ENCODE measurements at regions not wholly inside any gene's neighbourhood (a gene's known extent, or its start where the extent isn't known, plus 50 kb on each side); places are given as distances from the start of the nearest gene placed in this dataset.
"Not testable (repeated sequence)": the region's sequence is repeated elsewhere in the genome, so short reads cannot be mapped to it uniquely, and the experiment has no call there.

DNA sequence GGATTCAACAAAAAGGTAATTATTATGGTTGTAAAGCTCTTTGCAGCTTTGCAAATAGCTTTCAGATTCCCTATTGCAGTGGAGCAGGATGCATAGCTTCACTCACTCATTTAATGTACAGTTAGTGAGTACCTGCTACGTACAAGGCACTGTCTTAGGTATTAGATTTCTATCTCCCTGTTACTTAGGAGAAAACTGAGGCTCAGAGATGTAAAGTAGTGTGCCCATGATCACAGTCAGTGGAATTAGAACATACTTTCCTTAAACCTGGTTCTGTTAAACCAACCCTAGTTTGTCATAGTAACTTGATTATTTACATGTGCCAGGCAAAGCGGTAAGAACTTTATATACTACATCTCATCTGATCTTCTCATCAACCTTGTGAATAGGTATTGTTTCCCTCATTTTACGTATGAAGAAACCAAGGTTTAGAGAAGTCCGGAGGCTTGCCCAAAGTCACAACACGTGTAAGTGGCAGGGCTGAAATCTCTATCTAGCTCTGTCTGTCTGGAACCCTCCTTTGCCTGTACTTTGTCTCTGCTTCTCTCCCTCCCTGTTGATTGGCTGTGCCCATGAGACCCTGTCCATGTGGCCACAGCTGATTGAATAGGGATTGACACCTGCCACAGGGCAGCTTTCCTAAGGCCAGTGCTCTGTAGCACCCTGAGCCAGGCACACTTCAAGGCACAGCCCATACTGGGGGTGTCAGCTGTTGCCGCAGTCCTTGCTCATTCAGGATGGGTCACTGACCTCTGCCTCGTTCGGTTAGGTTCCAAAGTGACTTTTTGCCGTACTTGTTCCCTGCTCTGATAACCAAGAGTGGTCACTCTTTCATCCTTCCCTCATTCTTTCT, 63.8 kb upstream of the PRSS23 start:
- no peak overlapping the region for H3K4me3 ChIP-seq (ENCODE audit: insufficient read depth, low read depth, low read length)
- H3K36me3 ChIP-seq (replicated peaks; ENCODE audit: control insufficient read depth, insufficient read depth, low read length): no peaks in the 10 kb centered on the region
- no peak for DNase-seq
- H3K27me3 ChIP-seq (ENCODE audit: control insufficient read depth, insufficient read depth, low read length): no peaks in the 10 kb centered on the region

DNA sequence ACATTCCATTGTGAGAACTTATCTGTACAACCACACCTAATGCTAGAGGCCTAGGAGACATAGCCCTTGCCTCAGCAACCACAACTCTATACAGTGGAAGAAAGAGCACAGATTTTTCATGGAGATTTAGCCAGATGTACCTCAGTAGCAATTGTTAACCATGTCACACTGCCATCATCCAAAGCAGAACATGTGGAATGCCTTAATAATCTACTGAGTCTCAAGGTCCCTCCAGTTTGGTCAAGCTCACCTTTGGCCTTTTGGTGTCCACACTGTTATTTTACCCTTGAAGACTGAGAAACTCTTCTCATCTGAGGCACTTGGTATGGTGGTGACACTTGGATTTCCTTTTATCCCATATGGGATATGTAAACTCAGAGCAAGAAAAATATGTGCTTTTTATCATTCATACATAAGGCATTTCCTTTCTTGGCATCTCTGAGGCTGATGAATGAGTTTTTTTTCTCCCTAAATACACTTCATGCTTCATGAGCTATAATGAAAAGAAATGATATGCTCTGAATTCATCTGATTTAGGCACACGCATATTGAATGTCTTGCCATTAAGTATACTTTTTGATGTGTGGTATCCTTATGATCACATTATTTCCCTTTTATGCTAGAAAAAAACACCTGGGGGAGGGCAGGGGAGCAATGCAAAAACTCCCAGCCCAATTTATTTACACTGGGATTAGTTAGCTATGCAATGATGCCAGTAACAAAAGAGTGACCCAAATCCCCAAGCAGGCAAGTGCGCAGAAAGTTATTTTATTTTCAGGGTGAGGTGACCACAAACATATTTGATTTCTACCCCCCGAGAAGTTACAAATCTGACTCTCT, 63.3 kb upstream of the ME3 start:
- no peaks in the 10 kb centered on the region for H3K36me3 ChIP-seq (replicated peaks; ENCODE audit: control insufficient read depth, insufficient read depth, low read length)
- H3K27me3 ChIP-seq (ENCODE audit: control insufficient read depth, insufficient read depth, low read length): no peaks in the 10 kb centered on the region
- no peak overlapping the region for H3K4me3 ChIP-seq (ENCODE audit: insufficient read depth, low read depth, low read length)
- DNase-seq: no peak

DNA sequence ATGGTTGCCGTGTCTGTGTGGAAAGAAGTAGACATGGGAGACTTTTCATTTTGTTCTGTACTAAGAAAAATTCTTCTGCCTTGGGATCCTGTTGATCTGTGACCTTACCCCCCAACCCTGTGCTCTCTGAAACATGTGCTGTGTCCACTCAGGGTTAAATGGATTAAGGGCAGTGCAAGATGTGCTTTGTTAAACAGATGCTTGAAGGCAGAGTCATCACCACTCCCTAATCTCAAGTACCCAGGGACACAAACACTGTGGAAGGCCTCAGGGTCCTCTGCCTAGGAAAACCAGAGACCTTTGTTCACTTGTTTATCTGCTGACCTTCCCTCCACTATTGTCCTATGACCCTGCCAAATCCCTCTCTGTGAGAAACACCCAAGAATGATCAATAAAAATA, 60.3 kb upstream of the ME3 start:
- not testable (repeated sequence) for DNase-seq; H3K4me3 ChIP-seq (ENCODE audit: insufficient read depth, low read depth, low read length); H3K36me3 ChIP-seq (replicated peaks; ENCODE audit: control insufficient read depth, insufficient read depth, low read length); H3K27me3 ChIP-seq (ENCODE audit: control insufficient read depth, insufficient read depth, low read length)

DNA sequence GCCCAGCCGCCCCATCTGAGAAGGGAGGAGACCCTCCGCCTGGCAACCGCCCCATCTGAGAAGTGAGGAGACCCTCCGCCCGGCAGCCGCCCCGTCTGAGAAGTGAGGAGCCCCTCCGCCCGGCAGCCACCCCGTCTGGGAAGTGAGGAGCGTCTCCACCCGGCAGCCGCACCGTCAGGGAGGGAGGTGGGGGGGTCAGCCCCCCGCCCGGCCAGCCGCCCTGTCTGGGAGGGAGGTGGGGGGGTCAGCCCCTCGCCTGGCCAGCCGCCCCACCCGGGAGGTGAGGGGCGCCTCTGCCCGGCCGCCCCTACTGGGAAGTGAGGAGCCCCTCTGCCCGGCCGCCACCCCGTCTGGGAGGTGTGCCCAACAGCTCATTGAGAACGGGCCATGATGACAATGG, 59.9 kb upstream of the ME3 start:
- not testable (repeated sequence) for H3K36me3 ChIP-seq (replicated peaks; ENCODE audit: control insufficient read depth, insufficient read depth, low read length); H3K4me3 ChIP-seq (ENCODE audit: insufficient read depth, low read depth, low read length); DNase-seq; H3K27me3 ChIP-seq (ENCODE audit: control insufficient read depth, insufficient read depth, low read length)

DNA sequence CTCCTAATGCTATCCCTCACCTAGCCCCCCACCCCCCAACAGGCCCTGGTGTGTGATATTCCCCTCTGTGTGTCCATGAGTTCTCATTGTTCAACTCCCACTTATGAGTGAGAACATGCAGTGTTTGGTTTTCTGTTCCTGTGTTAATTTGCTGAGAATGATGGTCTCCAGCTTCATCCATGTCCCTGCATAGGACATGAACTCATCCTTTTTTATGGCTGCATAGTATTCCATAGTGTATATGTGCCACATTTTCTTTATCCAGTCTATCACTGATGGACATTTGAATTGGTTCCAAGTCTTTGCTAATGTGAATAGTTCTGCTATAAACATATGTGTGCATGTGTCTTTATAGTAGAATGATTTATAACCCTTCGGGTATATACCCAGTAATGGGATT, 57.2 kb upstream of the ME3 start:
- not testable (repeated sequence) for H3K36me3 ChIP-seq (replicated peaks; ENCODE audit: control insufficient read depth, insufficient read depth, low read length); DNase-seq; H3K4me3 ChIP-seq (ENCODE audit: insufficient read depth, low read depth, low read length)

DNA sequence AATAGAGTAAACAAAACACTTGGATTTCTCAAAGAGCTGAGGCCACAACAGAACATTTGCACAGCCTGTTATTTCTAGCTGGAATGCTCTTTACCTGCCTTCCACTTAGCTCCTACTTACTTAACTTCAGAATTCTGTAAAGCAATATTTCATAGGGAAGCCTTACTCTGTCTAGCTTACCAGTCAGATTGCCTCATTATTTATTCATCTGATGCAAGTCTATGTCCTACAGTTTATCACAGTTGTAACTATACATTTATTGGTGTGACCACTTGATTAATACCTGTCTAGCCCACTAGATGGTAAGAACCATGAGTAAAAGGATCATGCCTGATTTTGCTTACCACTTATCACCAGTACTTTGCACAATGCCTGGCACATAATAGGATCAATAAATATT, 56.1 kb upstream of the ME3 start:
- Histone ChIP-seq H3K36me3 (replicated peaks; ENCODE audit: control insufficient read depth, insufficient read depth, low read length) (no peaks in the 10 kb centered on the region), H3K4me3 (ENCODE audit: insufficient read depth, low read depth, low read length) (no peak overlapping the region), H3K27me3 (ENCODE audit: control insufficient read depth, insufficient read depth, low read length) (no peaks in the 10 kb centered on the region)
- DNase-seq: no peak

More for the DNA sequence above, 57.2 kb upstream of the ME3 start:
- H3K27me3 ChIP-seq (ENCODE audit: control insufficient read depth, insufficient read depth, low read length): not testable (repeated sequence)

DNA sequence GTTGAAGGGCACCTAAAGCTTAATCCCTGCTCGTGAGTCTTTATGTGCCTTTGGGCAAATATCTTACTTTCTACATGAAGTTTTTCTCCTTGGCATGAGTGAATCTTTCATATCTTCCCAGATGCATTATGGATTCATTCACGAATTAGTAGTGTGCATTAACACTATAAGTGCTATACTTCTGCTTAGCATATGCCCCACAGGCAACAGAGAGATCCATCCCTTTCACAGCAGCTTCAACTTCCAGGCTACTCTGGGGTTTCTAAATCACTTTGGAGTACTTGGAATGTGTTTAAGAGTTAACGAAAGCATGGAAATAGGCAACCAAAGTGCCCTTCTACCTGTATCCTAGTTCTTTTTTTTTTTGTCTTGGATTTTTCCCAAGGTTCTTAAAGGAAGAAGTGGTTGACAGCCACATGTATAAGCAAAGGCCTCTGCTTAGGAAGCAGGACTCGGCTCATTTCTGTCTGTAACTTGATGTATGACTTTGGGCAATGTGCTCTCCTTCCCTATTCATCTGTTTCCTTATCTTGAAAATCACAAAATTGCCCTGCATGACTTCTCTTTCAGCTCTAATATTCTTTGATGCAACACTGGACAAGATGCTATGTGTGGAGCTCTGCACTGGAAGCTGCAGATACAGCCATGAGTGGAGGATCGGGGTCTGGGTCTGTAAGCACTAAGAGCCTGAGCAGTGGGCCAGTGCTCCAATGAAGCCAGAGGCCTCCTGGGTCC, 54.5 kb upstream of the ME3 start:
- H3K4me3 ChIP-seq (ENCODE audit: insufficient read depth, low read depth, low read length): no peak overlapping the region
- H3K36me3 ChIP-seq (replicated peaks; ENCODE audit: control insufficient read depth, insufficient read depth, low read length): no peaks in the 10 kb centered on the region
- no peaks in the 10 kb centered on the region for H3K27me3 ChIP-seq (ENCODE audit: control insufficient read depth, insufficient read depth, low read length)
- no peak for DNase-seq

DNA sequence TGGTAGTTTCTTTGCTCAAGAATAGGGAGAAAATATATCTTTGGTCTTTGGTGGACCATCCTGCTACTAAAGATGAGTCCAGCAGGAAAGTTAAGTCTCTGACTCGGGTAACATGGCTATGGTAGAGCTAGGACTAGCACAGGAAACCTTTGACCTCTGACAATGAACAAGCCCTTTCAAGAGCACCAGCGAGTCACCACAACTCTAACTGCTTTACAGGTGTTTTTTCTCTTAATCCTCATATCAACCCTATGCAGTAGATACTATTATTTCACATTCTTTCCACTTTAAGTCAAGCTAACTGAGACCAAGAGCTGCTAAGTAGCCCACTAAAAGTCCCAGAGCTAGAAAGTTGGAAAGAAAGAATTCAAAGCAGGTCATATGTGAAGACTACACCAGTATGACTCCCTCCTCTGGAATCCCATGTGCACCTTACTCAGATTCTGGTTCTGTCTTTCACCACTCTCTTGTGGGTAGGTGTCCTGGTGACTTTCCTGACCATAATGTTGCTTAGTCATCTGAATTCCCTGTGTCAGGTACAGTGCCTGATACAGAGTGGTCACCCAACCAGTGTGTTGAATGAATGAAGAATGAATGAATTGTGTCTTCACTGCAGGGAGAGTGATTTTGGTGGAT, 53.8 kb upstream of the ME3 start:
- Histone ChIP-seq H3K27me3 (ENCODE audit: control insufficient read depth, insufficient read depth, low read length) (no peaks in the 10 kb centered on the region), H3K36me3 (replicated peaks; ENCODE audit: control insufficient read depth, insufficient read depth, low read length) (no peaks in the 10 kb centered on the region), H3K4me3 (ENCODE audit: insufficient read depth, low read depth, low read length) (no peak overlapping the region)
- DNase-seq: no peak

DNA sequence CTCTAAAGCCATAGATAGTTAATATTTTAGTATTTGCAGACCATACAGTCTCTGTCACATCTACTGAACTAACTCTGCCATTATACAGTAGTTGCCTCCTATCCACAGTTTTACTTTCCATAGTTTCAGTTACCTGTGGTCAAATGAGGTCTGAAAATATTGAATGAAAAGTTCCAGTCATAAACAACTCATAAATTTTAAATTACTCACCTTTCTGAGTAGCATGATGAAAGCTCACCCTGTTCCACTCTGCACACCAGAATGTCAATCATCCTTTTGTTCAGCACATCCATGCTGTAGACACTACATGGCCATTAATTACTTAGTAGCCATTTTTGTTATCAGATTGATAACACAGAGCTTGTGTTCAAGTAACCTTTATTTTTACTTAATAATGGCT, 51.7 kb upstream of the ME3 start:
- no peak overlapping the region for H3K4me3 ChIP-seq (ENCODE audit: insufficient read depth, low read depth, low read length)
- no peak for DNase-seq
- no peaks in the 10 kb centered on the region for H3K27me3 ChIP-seq (ENCODE audit: control insufficient read depth, insufficient read depth, low read length)
- no peaks in the 10 kb centered on the region for H3K36me3 ChIP-seq (replicated peaks; ENCODE audit: control insufficient read depth, insufficient read depth, low read length)

DNA sequence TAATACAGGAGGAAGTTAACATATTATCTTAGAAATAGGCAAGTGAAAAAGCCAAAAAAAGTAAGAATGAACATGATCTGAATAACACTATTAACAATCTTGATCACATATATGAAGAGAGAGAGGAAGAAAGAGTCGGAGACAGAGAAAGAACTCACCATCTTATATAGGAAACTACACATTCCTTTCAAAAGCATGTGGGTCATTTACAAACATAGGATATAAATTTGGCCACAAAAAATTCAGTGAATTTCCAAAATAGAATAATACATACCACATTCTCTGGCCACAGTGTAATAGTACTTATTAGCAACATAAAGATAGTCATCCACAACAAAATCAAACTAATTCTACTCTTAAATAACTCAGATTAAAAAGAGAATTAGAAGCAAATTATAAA, 50.9 kb upstream of the ME3 start:
- Histone ChIP-seq H3K27me3 (ENCODE audit: control insufficient read depth, insufficient read depth, low read length) (no peaks in the 10 kb centered on the region), H3K36me3 (replicated peaks; ENCODE audit: control insufficient read depth, insufficient read depth, low read length) (no peaks in the 10 kb centered on the region), H3K4me3 (ENCODE audit: insufficient read depth, low read depth, low read length) (no peak overlapping the region)
- DNase-seq: no peak

DNA sequence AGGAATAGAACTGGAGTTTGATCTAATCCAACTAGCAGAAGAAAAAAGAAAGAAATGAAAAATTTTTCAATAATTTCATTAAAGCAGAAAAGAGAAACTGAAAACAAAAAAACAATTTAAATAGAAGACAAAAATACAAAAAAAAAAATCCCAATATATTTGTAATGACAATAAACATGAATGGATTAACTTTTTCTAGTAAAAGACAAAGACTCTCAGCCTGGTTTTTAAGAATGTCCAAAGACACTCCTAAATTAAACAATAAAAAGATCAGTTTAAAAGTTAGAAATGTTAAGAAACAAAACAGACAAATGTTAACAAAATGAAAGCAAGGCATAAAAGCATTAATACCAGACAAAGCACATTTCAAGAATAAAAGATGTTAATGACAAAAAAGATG, 50.3 kb upstream of the ME3 start:
- DNase-seq: no peak

More for the DNA sequence above, 50.3 kb upstream of the ME3 start:
- no peaks in the 10 kb centered on the region for H3K27me3 ChIP-seq (ENCODE audit: control insufficient read depth, insufficient read depth, low read length)
- H3K36me3 ChIP-seq (replicated peaks; ENCODE audit: control insufficient read depth, insufficient read depth, low read length): no peaks in the 10 kb centered on the region
- H3K4me3 ChIP-seq (ENCODE audit: insufficient read depth, low read depth, low read length): no peak overlapping the region

Measured in H7 (cell line).